H9 (cell line): ENCODE measurements at regions not wholly inside any gene's neighbourhood (a gene's known extent, or its start where the extent isn't known, plus 50 kb on each side); places are given as distances from the start of the nearest gene placed in this dataset.

Experiments
- DNase-seq: peaks from one replicate; pipeline ENCODE4 v3.0.0-alpha.2; 2017
- H2AFZ ChIP-seq: one replicate; pipeline ENCODE4 v1.6.1; 2013; ENCODE audit warnings: mild to moderate bottlenecking, low read length, control low read depth, moderate library complexity
- H2AK5ac ChIP-seq: 2 replicates; pipeline ENCODE4 v1.6.1; 2013; ENCODE audit warnings: low read length, control low read depth, mixed read lengths; ENCODE audit not compliant: insufficient read length
- H2BK120ac ChIP-seq: one replicate; pipeline ENCODE4 v1.6.1; 2013; ENCODE audit warnings: low read depth, mild to moderate bottlenecking, low read length, control low read depth, inconsistent platforms; ENCODE audit not compliant: poor library complexity, severe bottlenecking
- H2BK12ac ChIP-seq: 2 replicates; pipeline ENCODE4 v1.6.1; 2013; ENCODE audit warnings: low read length, control low read depth, mixed read lengths, low read depth; ENCODE audit not compliant: insufficient read length
- H2BK15ac ChIP-seq: 2 replicates; pipeline ENCODE4 v1.6.1; 2013; ENCODE audit warnings: low read depth, low read length, control low read depth
- H2BK20ac ChIP-seq: one replicate; pipeline ENCODE4 v1.6.1; 2013; ENCODE audit warnings: low read depth, mild to moderate bottlenecking, low read length, control low read depth, inconsistent platforms; ENCODE audit not compliant: poor library complexity, severe bottlenecking
- H2BK5ac ChIP-seq: 2 replicates; pipeline ENCODE4 v1.6.1; 2013; ENCODE audit warnings: low read length, control low read depth, mixed read lengths; ENCODE audit not compliant: insufficient read length
- H3K14ac ChIP-seq: 2 replicates; pipeline ENCODE4 v1.6.1; 2013; ENCODE audit warnings: low read length, control low read depth; ENCODE audit not compliant: insufficient read depth
- H3K18ac ChIP-seq: 2 replicates; pipeline ENCODE4 v1.6.1; 2013; ENCODE audit warnings: low read depth, mild to moderate bottlenecking, mixed read lengths, low read length, control low read depth; ENCODE audit not compliant: insufficient read length
- H3K23ac ChIP-seq: 2 replicates; pipeline ENCODE4 v1.6.1; 2013; ENCODE audit warnings: low read length, control low read depth, mixed read lengths, low read depth; ENCODE audit not compliant: insufficient read length
- H3K23me2 ChIP-seq: 2 replicates; pipeline ENCODE4 v1.6.1; 2013; ENCODE audit warnings: low read depth, mild to moderate bottlenecking, mixed read lengths, low read length, control low read depth; ENCODE audit not compliant: insufficient read length, poor library complexity, severe bottlenecking
- H3K27ac ChIP-seq: 2 replicates; pipeline ENCODE4 v1.5.1; 2013; ENCODE audit warnings: low read length, control low read depth, mixed read lengths, low read depth; ENCODE audit not compliant: insufficient read length
- H3K27me3 ChIP-seq: 2 replicates; pipeline ENCODE4 v1.6.1; 2013; ENCODE audit warnings: low read length, control low read depth, inconsistent platforms; ENCODE audit not compliant: insufficient read depth
- H3K4ac ChIP-seq: 2 replicates; pipeline ENCODE4 v1.6.1; 2013; ENCODE audit warnings: low read depth, mild to moderate bottlenecking, control low read depth, inconsistent platforms, low read length, moderate library complexity
- H3K4me1 ChIP-seq: 2 replicates; pipeline ENCODE4 v1.6.1; 2013; ENCODE audit warnings: low read length, control low read depth, inconsistent platforms; ENCODE audit not compliant: insufficient read depth
- H3K4me2 ChIP-seq: 2 replicates; pipeline ENCODE4 v1.6.1; 2013; ENCODE audit warnings: low read length, control low read depth, mixed read lengths; ENCODE audit not compliant: insufficient read length, insufficient read depth
- H3K56ac ChIP-seq: 2 replicates; pipeline ENCODE4 v1.6.1; 2013; ENCODE audit warnings: low read depth, mild to moderate bottlenecking, mixed read lengths, low read length, control low read depth; ENCODE audit not compliant: insufficient read length
- H3K79me1 ChIP-seq: 2 replicates; pipeline ENCODE4 v1.6.1; 2013; ENCODE audit warnings: low read depth, mild to moderate bottlenecking, moderate library complexity, low read length, control low read depth, inconsistent platforms; ENCODE audit not compliant: insufficient read depth, poor library complexity, severe bottlenecking
- H3K79me2 ChIP-seq: 2 replicates; pipeline ENCODE4 v1.6.1; 2013; ENCODE audit warnings: low read length, control low read depth, inconsistent platforms; ENCODE audit not compliant: insufficient read depth
- H3K9ac ChIP-seq: 2 replicates; pipeline ENCODE4 v1.6.1; 2013; ENCODE audit warnings: low read length, control low read depth, mixed read lengths; ENCODE audit not compliant: insufficient read length; ENCODE audit errors: extremely low read depth
- H3K9me3 ChIP-seq: one replicate; pipeline ENCODE4 v1.6.1; 2013; ENCODE audit warnings: low read depth, low read length, inconsistent platforms; ENCODE audit not compliant: control insufficient read depth
- H3T11ph ChIP-seq: one replicate; pipeline ENCODE4 v1.6.1; 2013; ENCODE audit warnings: mild to moderate bottlenecking, low read length, control low read depth, inconsistent platforms
- H4K20me1 ChIP-seq: one replicate; pipeline ENCODE4 v1.6.1; 2013; ENCODE audit not compliant: control insufficient read depth, insufficient read length, insufficient read depth
- H4K5ac ChIP-seq: 2 replicates; pipeline ENCODE4 v1.6.1; 2013; ENCODE audit warnings: low read depth, mild to moderate bottlenecking, mixed read lengths, low read length, control low read depth; ENCODE audit not compliant: insufficient read length
- H4K8ac ChIP-seq: replicated peaks from 2 replicates; pipeline ENCODE4 v1.6.1; 2013; ENCODE audit warnings: low read length, control low read depth, mixed read lengths, low read depth; ENCODE audit not compliant: insufficient read length
- H4K91ac ChIP-seq: 2 replicates; pipeline ENCODE4 v1.6.1; 2013; ENCODE audit warnings: low read depth, mild to moderate bottlenecking, moderate library complexity, mixed read lengths, low read length, control low read depth; ENCODE audit not compliant: insufficient read length
- H3K27ac Mint-ChIP-seq, 3 experiments: 2 replicates in 2 of 3; 3 replicates in 1 of 3; pipeline ENCODE4 v1.8.0; 2020 to 2021; ENCODE audit warnings: mixed read lengths in 3 of 3, mild to moderate bottlenecking in 1 of 3, moderate library complexity in 1 of 3
- H3K27me3 Mint-ChIP-seq: 2 replicates; pipeline ENCODE4 v1.8.0; 2021; ENCODE audit warnings: low read depth, mild to moderate bottlenecking, moderate library complexity, mixed read lengths
- H3K36me3 Mint-ChIP-seq, 3 experiments: 2 replicates in 2 of 3; 3 replicates in 1 of 3; pipeline ENCODE4 v1.8.0; 2020 to 2021; ENCODE audit warnings: low read depth in 3 of 3, mixed read lengths in 3 of 3; ENCODE audit not compliant: insufficient read depth in 1 of 3
- H3K4me1 Mint-ChIP-seq, 2 experiments: 2 replicates each; pipeline ENCODE4 v1.8.0; 2020; ENCODE audit warnings: mixed read lengths in 2 of 2
- H3K4me3 Mint-ChIP-seq, 2 experiments: 2 replicates in 1 of 2; 3 replicates in 1 of 2; pipeline ENCODE4 v1.8.0; 2020 to 2021; ENCODE audit warnings: mild to moderate bottlenecking in 2 of 2, mixed read lengths in 2 of 2, moderate library complexity in 1 of 2
- H3K9me3 Mint-ChIP-seq, 2 experiments: 2 replicates in 1 of 2; 3 replicates in 1 of 2; pipeline ENCODE4 v1.8.0; 2020; ENCODE audit warnings: mild to moderate bottlenecking in 2 of 2, mixed read lengths in 2 of 2, moderate library complexity in 1 of 2
- CTCF ChIP-seq: fragments of 200-600 bp; sonication (generic); conservative IDR thresholded peaks from 3 replicates; pipeline ENCODE4 v1.8.0; 2021; ENCODE audit warnings: antibody characterized with exemption, mild to moderate bottlenecking
- WGBS: extraction: QIAGEN DNeasy Blood & Tissue Kit; methylation state at CpG from one replicate; pipeline ENCODE4 v1.1.7; 2013; ENCODE audit warnings: missing lambda C conversion rate, low lambda C conversion rate, mixed read lengths; ENCODE audit not compliant: insufficient read length; ENCODE audit errors: extremely low coverage; 5-methylcytosine and 5-hydroxymethylcytosine counted together

GRCh38 chr7:26467541-26467940, 175.9 kb downstream of the SNX10 start:
- no peak overlapping the region for H4K8ac ChIP-seq
- no peak overlapping the region for H4K5ac ChIP-seq
- H4K20me1 ChIP-seq, result no peaks in the 10 kb centered on the region
- Mint-ChIP-seq H3K27ac (no peak overlapping the region), H3K4me3 (no peak overlapping the region), H3K4me1 (no peaks in the 10 kb centered on the region), H3K9me3 (no peaks in the 10 kb centered on the region; a peak in 1 of 5 replicates), H3K36me3 (no peaks in the 10 kb centered on the region), H3K27me3 (peaks cover 4% of the 10 kb centered on the region)
- no peak overlapping the region for H2BK20ac ChIP-seq
- H3K4ac ChIP-seq, result no peak overlapping the region
- DNase-seq, result no peak
- H4K91ac ChIP-seq, result no peak overlapping the region
- H3K4me1 ChIP-seq, result no peaks in the 10 kb centered on the region
- no peak overlapping the region for H2BK5ac ChIP-seq
- H3K18ac ChIP-seq, result no peak overlapping the region
- no peak overlapping the region for H2AFZ ChIP-seq
- no CpG with 5 or more reads among the region's 3 CpGs for WGBS
- H3T11ph ChIP-seq, result no peak overlapping the region
- H3K79me1 ChIP-seq, result no peaks in the 10 kb centered on the region
- H3K27me3 ChIP-seq, result no peaks in the 10 kb centered on the region
- H3K4me2 ChIP-seq, result no peak overlapping the region
- no peak overlapping the region for H2BK12ac ChIP-seq
- no peak overlapping the region for H2AK5ac ChIP-seq
- H3K9ac ChIP-seq, result no peak overlapping the region
- no peak overlapping the region for H3K27ac ChIP-seq
- H2BK15ac ChIP-seq, result no peak overlapping the region
- H3K14ac ChIP-seq, result no peak overlapping the region
- no peaks in the 10 kb centered on the region for H3K79me2 ChIP-seq
- no peaks in the 10 kb centered on the region for H3K9me3 ChIP-seq
- TF ChIP-seq CTCF, result no peak
- H2BK120ac ChIP-seq, result no peak overlapping the region
- H3K23ac ChIP-seq, result no peak overlapping the region
- H3K23me2 ChIP-seq, result no peaks in the 10 kb centered on the region
- no peak overlapping the region for H3K56ac ChIP-seq
